PC-9 (cell line): ENCODE measurements at regions not wholly inside any gene's neighbourhood (a gene's known extent, or its start where the extent isn't known, plus 50 kb on each side); places are given as distances from the start of the nearest gene placed in this dataset.
"Not testable (repeated sequence)": the region's sequence is repeated elsewhere in the genome, so short reads cannot be mapped to it uniquely, and the experiment has no call there.

Experiments
- BruUV-seq: library from RNA; stranded (reverse); fragments of 400-500 nt; replicated peaks from 2 replicates; lab custom pipeline; 2021; lab: Mats Ljungman, UMichigan
- CTCF ChIA-PET: fragments of 300-600 bp; sonication (Branson Sonifier 250); formaldehyde crosslinking; loops from one replicate; lab custom pipeline; 2022; ENCODE audit warnings: antibody characterized with exemption; lab: Charles Lee
- POLR2A ChIA-PET: fragments of 300-600 bp; sonication (Branson Sonifier 250); formaldehyde crosslinking; loops from one replicate; lab custom pipeline; 2022; ENCODE audit warnings: antibody characterized with exemption; ENCODE audit not compliant: unreplicated experiment; lab: Charles Lee
- DNase-seq, 2 experiments: peaks; one replicate each; pipeline versions ENCODE4 v3.0.0 to v3.0.0-alpha.2; 2015 to 2022; ENCODE audit warnings: mixed read lengths in 1 of 2
- H2AFZ ChIP-seq: fragments of 200-600 bp; sonication (generic); 2 replicates; pipeline ENCODE4 v1.8.1; 2017; ENCODE audit warnings: antibody characterized with exemption
- H3F3A ChIP-seq: fragments of 200-600 bp; sonication (generic); 2 replicates; pipeline ENCODE4 v1.8.1; 2017; ENCODE audit warnings: antibody characterized with exemption, mild to moderate bottlenecking, low read depth; ENCODE audit not compliant: insufficient read depth
- H3K27ac ChIP-seq: fragments of 200-600 bp; sonication (generic); 2 replicates; pipeline ENCODE4 v1.6.1; 2016; ENCODE audit warnings: mixed run types
- H3K27me3 ChIP-seq: fragments of 200-600 bp; sonication (generic); 2 replicates; pipeline ENCODE4 v1.6.1; 2016; ENCODE audit warnings: low read depth, mixed run types; ENCODE audit not compliant: insufficient read depth
- H3K36me3 ChIP-seq: fragments of 200-600 bp; sonication (generic); 2 replicates; pipeline ENCODE4 v1.6.1; 2016; ENCODE audit warnings: low read depth, mixed run types
- H3K4me1 ChIP-seq: fragments of 200-600 bp; sonication (generic); replicated peaks from 2 replicates; pipeline ENCODE4 v1.6.1; 2016; ENCODE audit warnings: mixed run types; ENCODE audit not compliant: insufficient read depth
- H3K4me2 ChIP-seq: fragments of 200-600 bp; sonication (generic); 2 replicates; pipeline ENCODE4 v1.6.1; 2017; ENCODE audit warnings: mixed run types
- H3K4me3 ChIP-seq: fragments of 200-600 bp; sonication (generic); 2 replicates; pipeline ENCODE4 v1.6.1; 2016; ENCODE audit warnings: mixed run types
- H3K79me2 ChIP-seq: fragments of 200-600 bp; sonication (generic); 2 replicates; pipeline ENCODE4 v1.6.1; 2017; ENCODE audit warnings: low read depth, mixed run types
- H3K9me2 ChIP-seq: fragments of 200-600 bp; sonication (generic); 2 replicates; pipeline ENCODE4 v1.8.1; 2017; ENCODE audit warnings: mild to moderate bottlenecking; ENCODE audit not compliant: insufficient read depth
- H3K9me3 ChIP-seq: fragments of 200-600 bp; sonication (generic); 2 replicates; pipeline ENCODE4 v1.8.1; 2016; ENCODE audit warnings: low read depth; ENCODE audit not compliant: insufficient read depth
- H4K20me1 ChIP-seq: fragments of 200-600 bp; sonication (generic); 2 replicates; pipeline ENCODE4 v1.8.1; 2017; ENCODE audit not compliant: insufficient read depth
- CTCF ChIP-seq: fragments of 200-600 bp; sonication (generic); conservative IDR thresholded peaks from 2 replicates; pipeline ENCODE4 v1.6.1; 2017; ENCODE audit warnings: mixed run types, antibody characterized with exemption, mild to moderate bottlenecking, moderate library complexity
- EZH2 ChIP-seq: fragments of 200-600 bp; sonication (generic); IDR thresholded peaks from 2 replicates; pipeline ENCODE4 v1.8.0; 2017; ENCODE audit warnings: antibody characterized with exemption, low read depth
- intact Hi-C: fragments of 100-400 bp; cut with micrococcal nuclease; formaldehyde crosslinking; loops from one replicate; pipeline ENCODE4 v1.10.0; 2022; ENCODE audit not compliant: unreplicated experiment

- Histone ChIP-seq H4K20me1 (no peaks in the 10 kb centered on the region), H3K9me2 (no peaks in the 10 kb centered on the region), H3K27me3 (no peaks in the 10 kb centered on the region), H3K36me3 (no peaks in the 10 kb centered on the region), H3K9me3 (no peaks in the 10 kb centered on the region), H3K27ac (no peak overlapping the region), H3K4me3 (no peak overlapping the region), H3K4me1 (no peaks in the 10 kb centered on the region), H3K4me2 (no peak overlapping the region), H3K79me2 (no peaks in the 10 kb centered on the region), H3F3A (no peaks in the 10 kb centered on the region), H2AFZ (no peak overlapping the region)
- ChIA-PET CTCF (no interaction called here), POLR2A (no interaction called here)
- DNase-seq = no peak
- TF ChIP-seq EZH2 (no peak), CTCF (no peak)
- intact Hi-C loops = no loop called here
- no TSS peak for BruUV-seq
Measured at GRCh38 chr7:88565401-88565800, 194.1 kb upstream of the ZNF804B start.

- BruUV-seq, intact Hi-C loops, POLR2A ChIA-PET, H3K9me2 ChIP-seq, H3K4me1 ChIP-seq, H3K27ac ChIP-seq, DNase-seq, H3K79me2 ChIP-seq, H3K9me3 ChIP-seq, H3K36me3 ChIP-seq, CTCF ChIA-PET, H3F3A ChIP-seq, H2AFZ ChIP-seq, H3K4me2 ChIP-seq, H4K20me1 ChIP-seq, H3K4me3 ChIP-seq, H3K27me3 ChIP-seq: not testable (repeated sequence)
Measured at GRCh38 chr7:88556441-88556840, 203.1 kb upstream of the ZNF804B start.

GRCh38 chr7:88554847-88555246 lies 204.7 kb upstream of the ZNF804B start:
- H3K4me3 ChIP-seq, BruUV-seq, H4K20me1 ChIP-seq, intact Hi-C loops, H2AFZ ChIP-seq, H3K27ac ChIP-seq, H3F3A ChIP-seq, H3K27me3 ChIP-seq, H3K9me2 ChIP-seq, CTCF ChIA-PET, DNase-seq, H3K9me3 ChIP-seq, H3K4me2 ChIP-seq, H3K36me3 ChIP-seq, H3K79me2 ChIP-seq, POLR2A ChIA-PET, H3K4me1 ChIP-seq: not testable (repeated sequence)

- Histone ChIP-seq H3F3A (no peaks in the 10 kb centered on the region), H3K36me3 (no peaks in the 10 kb centered on the region), H3K9me3 (no peaks in the 10 kb centered on the region), H2AFZ (no peak overlapping the region), H4K20me1 (no peaks in the 10 kb centered on the region), H3K27me3 (no peaks in the 10 kb centered on the region), H3K4me2 (no peak overlapping the region), H3K9me2 (no peaks in the 10 kb centered on the region), H3K4me1 (no peaks in the 10 kb centered on the region), H3K79me2 (no peaks in the 10 kb centered on the region), H3K4me3 (no peak overlapping the region), H3K27ac (no peak overlapping the region)
- intact Hi-C loops = loop anchor here (5.0 kb wide), 1 partner anchor 1569 kb away; no protein-coding TSS in a partner anchor
- POLR2A ChIA-PET = no interaction called here
- no TSS peak for BruUV-seq
- CTCF ChIA-PET = no interaction called here
- no peak for DNase-seq
- TF ChIP-seq EZH2 = no peak
- TF ChIP-seq CTCF = no peak
Measured at GRCh38 chr7:88548399-88548798, 211.1 kb upstream of the ZNF804B start.
